Activated CD8-positive, alpha-beta memory T cell treated with anti-CD3 and anti-CD28 coated beads for 36 hours (primary cell): ENCODE measurements at regions not wholly inside any gene's neighbourhood (a gene's known extent, or its start where the extent isn't known, plus 50 kb on each side); places are given as distances from the start of the nearest gene placed in this dataset.
"Not testable (repeated sequence)": the region's sequence is repeated elsewhere in the genome, so short reads cannot be mapped to it uniquely, and the experiment has no call there.

Experiments
- CTCF ChIA-PET: fragments of 350-600 bp; sonication (Branson Sonifier 250); formaldehyde crosslinking; loops from one replicate; lab custom pipeline; 2021; ENCODE audit warnings: antibody characterized with exemption; lab: Charles Lee
- POLR2A ChIA-PET: fragments of 350-600 bp; sonication (Branson Sonifier 250); formaldehyde crosslinking; loops from one replicate; lab custom pipeline; 2021; ENCODE audit warnings: antibody characterized with exemption; lab: Charles Lee

- ChIA-PET CTCF (no interaction called here), POLR2A (no interaction called here)
Measured at GRCh38 chr11:90536301-90536700, 313.5 kb upstream of the CHORDC1 start.

DNA sequence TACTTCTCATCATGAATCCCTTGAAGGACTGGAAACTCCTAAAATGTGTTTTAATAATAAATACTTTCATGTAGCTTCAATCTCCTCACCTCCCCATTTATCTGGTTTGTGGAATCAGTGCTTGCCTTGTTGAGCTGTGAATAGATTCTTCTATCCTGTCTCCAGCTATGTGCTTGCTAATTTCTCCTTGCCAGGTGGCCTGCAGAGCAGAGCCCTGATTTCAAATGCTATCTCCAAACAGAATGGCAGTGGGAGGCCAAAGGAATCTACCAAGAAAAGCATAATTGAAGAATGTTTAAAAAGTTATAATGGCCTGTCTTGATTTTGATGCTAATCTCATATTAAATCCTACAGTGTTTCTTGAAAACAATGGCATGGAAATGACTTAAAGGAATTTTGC is 309.3 kb upstream of the CHORDC1 start:
- CTCF ChIA-PET, result no interaction called here
- POLR2A ChIA-PET, result no interaction called here

DNA sequence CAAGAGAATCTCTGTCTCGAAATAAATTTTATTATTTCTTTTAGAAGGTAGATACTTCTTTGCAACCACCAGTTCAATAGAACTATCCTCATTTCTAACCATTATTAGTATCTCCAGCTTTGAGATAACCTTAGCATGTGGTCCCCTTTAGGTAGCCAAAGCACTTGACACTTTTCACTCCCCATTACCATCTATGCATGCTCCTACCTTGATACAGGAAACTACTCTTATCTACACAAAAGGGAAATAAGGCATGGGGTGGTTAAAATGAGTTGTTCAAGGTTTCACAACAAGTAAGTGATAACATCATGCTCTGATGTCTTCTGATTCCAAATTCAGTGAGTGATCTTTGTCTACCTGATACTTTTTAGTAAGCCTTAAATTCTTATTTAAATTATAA is 308.2 kb upstream of the CHORDC1 start:
- CTCF ChIA-PET, result no interaction called here
- POLR2A ChIA-PET, result no interaction called here

GRCh38 chr11:90525962-90526361 is 303.1 kb upstream of the CHORDC1 start:
- ChIA-PET POLR2A (no interaction called here), CTCF (no interaction called here)

DNA sequence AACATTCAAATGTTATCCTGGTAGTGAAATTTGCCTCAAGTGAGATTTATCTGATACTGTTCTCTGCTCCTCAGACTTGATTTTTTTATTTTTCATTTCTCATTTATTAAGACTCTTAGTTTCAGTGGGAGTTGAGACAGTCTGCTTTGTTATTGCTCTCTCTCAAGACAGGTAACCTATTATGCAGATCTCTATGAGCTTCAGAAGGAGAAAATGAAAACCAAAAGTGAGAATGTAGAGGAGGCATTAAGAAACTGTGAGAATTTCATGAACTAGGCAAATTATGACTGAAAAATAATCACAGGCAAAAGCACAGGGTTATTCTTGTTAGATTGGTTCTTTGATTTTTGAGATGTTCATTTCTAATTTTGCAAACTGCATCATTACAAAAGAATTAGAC is 290.0 kb upstream of the CHORDC1 start:
- CTCF ChIA-PET, result interaction anchor here (0.7 kb wide), 1 partner anchor 21 kb away, joined by 6 read pairs; no protein-coding TSS in a partner anchor
- POLR2A ChIA-PET, result no interaction called here

- ChIA-PET CTCF (no interaction called here), POLR2A (no interaction called here)
Measured at GRCh38 chr11:90510839-90511238, 288.0 kb upstream of the CHORDC1 start.

DNA sequence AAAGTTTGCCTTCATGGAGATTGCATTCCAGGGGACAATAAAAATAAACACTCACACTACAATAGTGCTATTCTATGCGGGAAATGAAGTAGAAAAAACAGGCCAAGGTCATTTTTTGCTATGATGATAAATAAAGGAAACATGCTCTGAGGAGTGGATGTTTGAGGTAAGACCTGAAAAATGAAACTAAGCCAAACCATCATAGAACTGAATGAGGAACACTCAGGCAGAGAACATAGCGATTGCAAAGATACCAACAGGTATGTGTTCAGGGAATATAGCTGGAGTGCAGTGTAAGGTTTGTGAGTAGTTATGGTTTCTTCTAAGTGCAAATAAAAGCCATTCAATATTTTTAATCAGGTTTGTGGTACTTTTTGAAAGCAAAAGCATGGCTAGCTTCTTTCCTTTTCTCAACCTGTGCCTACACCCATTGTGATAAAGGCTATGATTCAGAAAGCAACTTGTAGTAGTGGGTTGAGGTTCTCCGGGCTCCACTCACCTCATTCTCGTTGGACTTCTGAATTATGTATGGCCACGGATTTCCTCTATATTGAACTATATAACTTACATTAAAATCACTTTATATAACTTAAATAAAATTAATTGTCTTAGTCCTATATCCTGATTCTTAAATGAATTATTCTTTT is 278.2 kb upstream of the CHORDC1 start:
- CTCF ChIA-PET, result no interaction called here
- POLR2A ChIA-PET, result no interaction called here

GRCh38 chr11:90496722-90497121 is 273.9 kb upstream of the CHORDC1 start:
- ChIA-PET CTCF (no interaction called here), POLR2A (no interaction called here)

GRCh38 chr11:90493379-90493778 is 270.5 kb upstream of the CHORDC1 start:
- ChIA-PET CTCF (no interaction called here), POLR2A (no interaction called here)

GRCh38 chr11:90491466-90491865 is 268.6 kb upstream of the CHORDC1 start:
- ChIA-PET CTCF (no interaction called here), POLR2A (no interaction called here)

DNA sequence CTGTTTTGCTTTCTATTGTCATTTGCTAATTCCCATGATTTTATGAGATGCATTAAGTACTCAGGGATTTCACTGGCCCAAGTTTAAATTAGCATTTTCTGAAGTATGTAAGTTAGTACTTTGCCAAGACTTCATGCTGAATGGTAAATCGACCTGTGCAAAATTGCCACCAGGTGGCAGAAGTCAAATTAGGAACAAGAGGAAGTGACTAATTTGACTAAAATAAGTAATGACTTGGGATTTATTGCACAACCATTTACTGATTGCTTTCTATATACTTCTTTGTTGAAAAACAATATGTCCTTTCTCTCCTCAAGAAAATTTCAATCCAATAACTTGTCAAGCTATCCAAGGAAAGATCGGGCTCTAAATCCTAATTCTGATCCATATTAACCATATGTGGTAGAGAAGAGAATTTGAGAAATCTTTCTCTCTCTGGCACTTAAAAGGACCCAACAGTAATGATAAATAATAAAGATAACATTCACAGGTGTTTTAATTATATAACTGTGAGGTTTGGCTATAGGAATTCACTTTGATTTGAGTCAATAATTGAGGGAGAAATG is 253.7 kb upstream of the CHORDC1 start:
- CTCF ChIA-PET, result no interaction called here

DNA sequence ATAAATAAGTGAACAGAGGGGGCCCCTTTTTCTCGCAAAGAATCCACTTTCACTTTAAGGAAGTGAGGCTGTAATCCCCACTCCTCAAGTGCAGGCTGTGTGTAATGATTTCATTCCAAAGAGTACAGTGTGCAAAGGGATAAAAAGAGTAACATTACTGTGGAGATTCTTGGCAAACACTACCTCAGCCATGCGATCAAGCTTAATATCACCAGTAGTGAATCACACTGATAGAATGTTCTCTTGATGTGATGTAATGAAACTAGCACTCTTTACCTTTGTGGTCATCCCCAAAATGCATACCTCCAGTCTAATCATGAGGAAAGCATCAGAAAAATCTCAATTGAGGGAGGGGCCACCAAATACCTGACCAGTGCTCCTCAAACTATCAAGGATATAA is 246.1 kb upstream of the CHORDC1 start:
- ChIA-PET POLR2A (no interaction called here), CTCF (no interaction called here)

More for the DNA sequence above, 253.7 kb upstream of the CHORDC1 start:
- POLR2A ChIA-PET, result no interaction called here

DNA sequence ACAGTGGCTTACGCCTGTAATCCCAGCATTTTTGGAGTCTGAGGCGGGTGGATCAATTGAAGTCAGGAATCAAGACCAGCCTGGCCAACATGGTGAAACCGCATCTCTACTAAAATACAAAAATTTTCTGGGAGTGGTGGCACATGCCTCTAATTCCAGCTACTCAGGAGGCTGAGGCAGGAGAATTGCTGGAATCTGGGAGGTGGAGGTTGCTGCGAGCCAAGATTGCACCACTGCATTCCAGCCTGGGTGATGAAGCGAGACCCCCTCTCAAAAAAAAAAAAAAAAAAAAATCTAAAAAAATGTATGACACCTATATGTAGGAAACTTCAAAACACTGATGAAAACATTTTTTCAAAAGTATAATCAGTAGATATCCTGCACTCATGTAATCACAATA is 242.7 kb upstream of the CHORDC1 start:
- POLR2A ChIA-PET, result no interaction called here
- CTCF ChIA-PET, result interaction anchor here (0.7 kb wide), 1 partner anchor 41 kb away, joined by 3 read pairs; no protein-coding TSS in a partner anchor

- CTCF ChIA-PET, POLR2A ChIA-PET: not testable (repeated sequence)
Measured at GRCh38 chr11:90455347-90455920, 232.6 kb upstream of the CHORDC1 start.

DNA sequence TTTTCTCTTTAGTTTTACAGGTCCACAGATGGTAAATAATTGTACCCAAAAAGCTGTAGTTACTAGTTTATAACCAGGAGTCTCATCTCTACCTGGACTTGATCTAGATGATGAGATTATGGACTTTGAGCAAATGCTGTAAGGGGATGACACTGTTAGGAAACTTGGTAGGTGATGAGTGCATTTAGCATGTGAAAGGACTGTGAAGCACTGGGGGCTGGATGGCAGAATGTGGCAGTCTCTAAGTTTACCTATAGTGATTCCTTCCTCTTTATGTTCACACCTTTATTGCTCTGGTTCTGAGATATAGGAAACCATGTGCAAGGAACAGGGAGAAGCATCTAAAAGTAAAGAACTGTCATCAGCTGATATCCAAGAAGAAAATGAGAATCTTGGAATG is 230.7 kb upstream of the CHORDC1 start:
- CTCF ChIA-PET, result no interaction called here
- POLR2A ChIA-PET, result no interaction called here

DNA sequence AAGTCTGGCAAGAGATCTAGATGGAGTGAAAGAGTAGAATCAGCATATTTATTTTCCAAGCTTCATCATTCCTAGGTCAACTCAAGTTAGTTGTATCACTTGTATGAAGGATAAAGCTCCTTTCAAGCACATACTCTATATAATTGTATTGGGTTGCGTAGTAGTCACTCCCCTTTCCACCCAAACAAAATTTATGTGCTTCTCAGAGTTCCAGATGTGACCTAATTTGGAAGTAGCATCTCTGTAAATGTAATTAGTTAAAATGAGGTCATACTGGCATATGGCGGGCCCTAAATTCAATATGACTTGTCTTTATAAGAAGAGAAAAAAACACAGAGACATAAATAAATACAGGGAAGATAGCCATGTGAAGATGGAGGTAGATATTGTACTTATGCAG is 226.8 kb upstream of the CHORDC1 start:
- ChIA-PET POLR2A (no interaction called here), CTCF (no interaction called here)

DNA sequence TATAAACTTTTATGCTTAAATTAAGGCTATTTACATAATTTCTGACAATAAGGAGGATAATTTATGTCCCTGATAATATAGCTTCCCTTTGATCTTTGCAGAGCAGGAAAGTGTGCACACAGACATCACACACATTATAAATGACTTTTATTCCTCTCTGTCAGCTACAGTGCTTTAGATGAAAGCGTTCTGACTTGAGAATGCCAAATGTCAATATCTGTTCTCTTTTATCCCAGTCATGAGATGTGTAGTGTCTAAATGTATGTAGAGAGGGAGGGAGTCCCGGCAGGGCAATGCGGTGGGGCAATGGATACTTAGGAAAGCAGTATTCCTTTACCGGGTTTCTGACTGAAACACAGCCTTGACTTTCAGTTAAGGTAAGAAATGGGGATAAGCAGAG is 225.4 kb upstream of the CHORDC1 start:
- ChIA-PET CTCF (no interaction called here), POLR2A (no interaction called here)

DNA sequence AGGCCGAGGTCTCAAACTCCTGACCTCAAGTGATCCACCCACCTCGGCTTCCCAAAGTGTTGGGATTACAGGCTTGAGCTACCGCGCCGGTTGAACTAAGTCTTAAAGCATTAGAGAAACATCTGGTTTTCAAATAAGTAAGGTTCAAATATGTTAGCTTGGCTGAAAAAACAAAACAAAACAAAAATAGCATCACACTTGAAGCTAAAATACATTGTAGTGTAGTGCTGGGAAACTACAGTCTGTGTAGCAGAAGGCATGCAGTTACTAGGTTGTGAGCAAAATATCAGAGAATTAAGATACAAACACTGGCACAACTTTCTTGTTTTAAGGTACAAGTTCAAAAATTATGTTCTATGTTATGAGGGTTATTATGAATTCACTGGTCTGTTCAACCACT is 224.8 kb upstream of the CHORDC1 start:
- POLR2A ChIA-PET, result no interaction called here
- CTCF ChIA-PET, result no interaction called here

- POLR2A ChIA-PET, result no interaction called here
- CTCF ChIA-PET, result no interaction called here
Measured at GRCh38 chr11:90446207-90446606, 223.4 kb upstream of the CHORDC1 start.

- ChIA-PET CTCF (no interaction called here), POLR2A (no interaction called here)
Measured at GRCh38 chr11:90438069-90438468, 215.2 kb upstream of the CHORDC1 start.

DNA sequence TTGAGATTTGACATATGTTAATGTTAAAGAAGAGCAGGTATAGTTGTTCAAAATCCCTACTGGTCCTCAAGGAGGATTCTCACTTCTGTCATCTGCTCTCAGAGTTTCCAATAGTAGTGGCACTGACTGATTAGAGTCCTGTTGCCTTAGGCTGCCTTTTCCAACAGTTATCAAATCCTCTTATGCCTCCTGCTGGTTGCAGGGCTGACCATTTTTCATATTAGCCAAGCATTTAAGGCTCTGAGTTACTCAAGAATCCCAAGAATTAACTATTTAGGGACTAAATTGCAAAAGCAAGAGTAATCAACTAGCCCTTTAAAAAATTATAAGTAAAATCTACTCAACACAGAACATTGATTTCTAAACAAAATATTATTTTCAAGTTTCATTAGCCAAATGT is 212.0 kb upstream of the CHORDC1 start:
- ChIA-PET CTCF (no interaction called here), POLR2A (no interaction called here)
